ENCODE measurements at regions not wholly inside any gene's neighbourhood (a gene's known extent, or its start where the extent isn't known, plus 50 kb on each side); places are given as distances from the start of the nearest gene placed in this dataset.

GRCh38 chr3:166223120-166223519, 385.9 kb upstream of the BCHE start:
- TF ChIP-seq CTCF (IDR thresholded peaks at IDR 0.05) = no peak
- no peak for TF ChIP-seq POLR2AphosphoS5 (IDR thresholded peaks at IDR 0.05)
- no peak for TF ChIP-seq POLR2A (IDR thresholded peaks at IDR 0.05)

All from prostate gland (tissue), 2 donors.